Esophagus muscularis mucosa (tissue), 4 donors: ENCODE measurements at regions not wholly inside any gene's neighbourhood (a gene's known extent, or its start where the extent isn't known, plus 50 kb on each side); places are given as distances from the start of the nearest gene placed in this dataset.

Source experiments
- DNase-seq: peaks from one replicate; pipeline ENCODE4 v3.0.0-alpha.2; 2017; ENCODE audit errors: extremely low spot score
- H3K27ac ChIP-seq, 4 donors: fragments of 200-600 bp; sonication (generic); replicated peaks in 1 of 4; 1 replicate in 3 of 4; 2 replicates in 1 of 4; pipeline ENCODE4 v1.5.1; 2016 to 2019; ENCODE audit warnings: mild to moderate bottlenecking in 1 of 4
- H3K27me3 ChIP-seq, 4 donors: fragments of 200-600 bp; sonication (generic); one replicate each; pipeline versions ENCODE4 v1.5.1 to v1.6.0; 2016 to 2019
- H3K36me3 ChIP-seq, 4 donors: fragments of 200-600 bp; sonication (generic); one replicate each; pipeline ENCODE4 v1.5.1; 2016 to 2019
- H3K4me1 ChIP-seq, 4 donors: fragments of 200-600 bp; sonication (generic); one replicate each; pipeline ENCODE4 v1.5.1; 2016 to 2019
- H3K4me3 ChIP-seq, 4 donors: fragments of 200-600 bp; sonication (generic); 1 replicate in 2 of 4; 2 replicates in 2 of 4; pipeline ENCODE4 v1.5.1; 2016 to 2019; ENCODE audit warnings: mild to moderate bottlenecking in 4 of 4, moderate library complexity in 1 of 4
- H3K9me3 ChIP-seq, 4 donors: fragments of 200-600 bp; sonication (generic); 1 replicate in 3 of 4; 2 replicates in 1 of 4; pipeline ENCODE4 v1.5.1; 2016 to 2019
- CTCF ChIP-seq, 3 experiments: fragments of 200-600 bp in 2 of 3; fragments of 450-650 bp in 1 of 3; sonication (generic) in 2 of 3; IDR thresholded peaks; one replicate each; pipeline ENCODE4 v1.5.1; 2017 to 2019; ENCODE audit warnings: antibody characterized with exemption in 3 of 3, mild to moderate bottlenecking in 2 of 3, moderate library complexity in 1 of 3
- EP300 ChIP-seq: sonication (generic); formaldehyde crosslinking; IDR thresholded peaks from one replicate; pipeline ENCODE4 v1.6.1; 2017; ENCODE audit warnings: antibody characterized with exemption
- POLR2A ChIP-seq: fragments of 450-650 bp; IDR thresholded peaks from one replicate; pipeline ENCODE4 v1.6.1; 2017; ENCODE audit warnings: antibody characterized with exemption, moderate library complexity, mild to moderate bottlenecking, low read depth
- POLR2AphosphoS5 ChIP-seq, 2 donors: sonication (generic); formaldehyde crosslinking; IDR thresholded peaks; one replicate each; pipeline ENCODE4 v1.6.1; 2017; ENCODE audit warnings: antibody characterized with exemption in 2 of 2
- WGBS: methylation state at CpG from one replicate; pipeline ENCODE4 v1.1.5; 2018; 5-methylcytosine and 5-hydroxymethylcytosine counted together
- intact Hi-C: fragments of 100-400 bp; cut with DNase I; formaldehyde crosslinking; loops from one replicate; pipeline ENCODE4 v1.15.1; 2023

- no peaks in the 10 kb centered on the region for H3K27me3 ChIP-seq
- H3K27ac ChIP-seq: no peak overlapping the region
- intact Hi-C loops: no loop called here
- TF ChIP-seq CTCF (IDR thresholded peaks at IDR 0.05) (no peak), POLR2AphosphoS5 (IDR thresholded peaks at IDR 0.05) (no peak), EP300 (no peak), POLR2A (no peak)
- no peaks in the 10 kb centered on the region for H3K9me3 ChIP-seq
- DNase-seq: no peak
- H3K4me1 ChIP-seq: no peaks in the 10 kb centered on the region
- H3K4me3 ChIP-seq: no peak overlapping the region
- no peaks in the 10 kb centered on the region for H3K36me3 ChIP-seq
- 75% methylated on average over 2 of the region's 2 CpGs for WGBS
These were observed 1002.3 kb upstream of the TENM4 start for GRCh38 chr11:80443177-80443576.

GRCh38 chr11:80441821-80442220 is 1001.0 kb upstream of the TENM4 start:
- WGBS: 76% methylated on average over 3 of the region's 3 CpGs
- TF ChIP-seq EP300 (no peak), POLR2A (no peak)
- intact Hi-C loops: no loop called here

GRCh38 chr11:80440835-80441234 is 1000.0 kb upstream of the TENM4 start:
- no peaks in the 10 kb centered on the region for H3K36me3 ChIP-seq
- intact Hi-C loops: no loop called here
- WGBS: 65% methylated on average over 4 of the region's 4 CpGs
- TF ChIP-seq POLR2AphosphoS5 (IDR thresholded peaks at IDR 0.05) (no peak), CTCF (IDR thresholded peaks at IDR 0.05) (no peak), EP300 (no peak), POLR2A (no peak)
- no peak for DNase-seq
- H3K4me3 ChIP-seq: no peak overlapping the region
- no peak overlapping the region for H3K27ac ChIP-seq
- peaks cover 0 to 4% (median 0%) of the 10 kb centered on the region in 4 donors for H3K27me3 ChIP-seq
- no peaks in the 10 kb centered on the region for H3K4me1 ChIP-seq
- H3K9me3 ChIP-seq: no peaks in the 10 kb centered on the region

More at GRCh38 chr11:80441821-80442220, 1001.0 kb upstream of the TENM4 start:
- H3K4me1 ChIP-seq: no peaks in the 10 kb centered on the region
- no peak overlapping the region for H3K27ac ChIP-seq
- H3K4me3 ChIP-seq: no peak overlapping the region
- no peaks in the 10 kb centered on the region for H3K9me3 ChIP-seq
- no peak for DNase-seq
- H3K27me3 ChIP-seq: peaks cover 0 to 4% (median 0%) of the 10 kb centered on the region in 4 donors
- H3K36me3 ChIP-seq: no peaks in the 10 kb centered on the region

- TF ChIP-seq EP300: no peak
- no peak for TF ChIP-seq POLR2A
- no peak for TF ChIP-seq POLR2AphosphoS5 (IDR thresholded peaks at IDR 0.05)
- TF ChIP-seq CTCF (IDR thresholded peaks at IDR 0.05): no peak
- Histone ChIP-seq H3K27ac (no peak overlapping the region), H3K4me1 (no peaks in the 10 kb centered on the region), H3K9me3 (no peaks in the 10 kb centered on the region), H3K4me3 (no peak overlapping the region), H3K27me3 (peaks cover 0 to 4% (median 0%) of the 10 kb centered on the region in 4 donors), H3K36me3 (no peaks in the 10 kb centered on the region)
- no peak for DNase-seq
- 20% methylated on average over 1 of the region's 1 CpG for WGBS
- intact Hi-C loops: no loop called here
These were observed 995.7 kb upstream of the TENM4 start for GRCh38 chr11:80436547-80436946.

- Histone ChIP-seq H3K4me3 (no peak overlapping the region), H3K4me1 (no peaks in the 10 kb centered on the region), H3K36me3 (no peaks in the 10 kb centered on the region), H3K9me3 (no peaks in the 10 kb centered on the region), H3K27ac (no peak overlapping the region), H3K27me3 (peaks cover 0 to 4% (median 0%) of the 10 kb centered on the region in 4 donors)
- intact Hi-C loops: no loop called here
- TF ChIP-seq CTCF (IDR thresholded peaks at IDR 0.05) (no peak), EP300 (no peak), POLR2AphosphoS5 (IDR thresholded peaks at IDR 0.05) (no peak), POLR2A (no peak)
- no peak for DNase-seq
These were observed 994.5 kb upstream of the TENM4 start for GRCh38 chr11:80435345-80435744.
